IMR-90 (cell line): ENCODE measurements at regions not wholly inside any gene's neighbourhood (a gene's known extent, or its start where the extent isn't known, plus 50 kb on each side); places are given as distances from the start of the nearest gene placed in this dataset.

ENCODE experiments used
- ATAC-seq: fragments of 200-7000 bp; cut with Tn5 transposase; 2 replicates; pipeline ENCODE4 v1.9.1; 2020; ENCODE audit warnings: low read depth, mild to moderate bottlenecking, moderate library complexity
- BruUV-seq: library from RNA; stranded (reverse); fragments of 400-500 nt; replicated peaks from 2 replicates; lab custom pipeline; 2021; lab: Mats Ljungman, UMichigan
- CTCF ChIA-PET: fragments of 300-600 bp; formaldehyde crosslinking; extraction: SDS; loops from one replicate; lab custom pipeline; 2021; ENCODE audit warnings: antibody characterized with exemption; lab: Yijun Ruan, JAX
- POLR2A ChIA-PET: fragments of 300-600 bp; sonication (Branson Sonifier 250); formaldehyde crosslinking; loops from one replicate; lab custom pipeline; 2022; ENCODE audit warnings: antibody characterized with exemption; ENCODE audit not compliant: unreplicated experiment; lab: Charles Lee
- DNase-seq: peaks from one replicate; pipeline ENCODE4 v3.0.0; 2013
- H2AFZ ChIP-seq: replicated peaks from 2 replicates; pipeline ENCODE3; 2013; ENCODE audit warnings: low read length, mild to moderate bottlenecking; ENCODE audit not compliant: poor library complexity
- H2AK5ac ChIP-seq: 2 replicates; pipeline ENCODE4 v1.6.1; 2013; ENCODE audit warnings: low read depth, low read length, inconsistent platforms
- H2AK9ac ChIP-seq: replicated peaks from 2 replicates; pipeline ENCODE3; 2013; ENCODE audit warnings: mild to moderate bottlenecking, low read depth, low read length, moderate library complexity; ENCODE audit not compliant: poor library complexity
- H2BK120ac ChIP-seq: 2 replicates; pipeline ENCODE4 v1.6.1; 2013; ENCODE audit warnings: low read depth, low read length, inconsistent platforms
- H2BK15ac ChIP-seq: 3 replicates; pipeline ENCODE4 v1.6.1; 2013; ENCODE audit warnings: low read depth, low read length, inconsistent platforms
- H2BK20ac ChIP-seq: 2 replicates; pipeline ENCODE4 v1.6.1; 2013; ENCODE audit warnings: low read depth, mild to moderate bottlenecking, inconsistent platforms, low read length, moderate library complexity
- H2BK5ac ChIP-seq: 2 replicates; pipeline ENCODE4 v1.6.1; 2013; ENCODE audit warnings: mild to moderate bottlenecking, low read depth, low read length, inconsistent platforms; ENCODE audit not compliant: poor library complexity, severe bottlenecking
- H3K14ac ChIP-seq: replicated peaks from 2 replicates; pipeline ENCODE4 v1.6.1; 2013; ENCODE audit warnings: low read depth, low read length, inconsistent platforms
- H3K18ac ChIP-seq: 2 replicates; pipeline ENCODE4 v1.6.1; 2013; ENCODE audit warnings: low read depth, low read length, control low read depth
- H3K23ac ChIP-seq: 2 replicates; pipeline ENCODE4 v1.6.1; 2013; ENCODE audit warnings: low read depth, low read length, inconsistent platforms
- H3K27ac ChIP-seq: 2 replicates; pipeline ENCODE4 v1.5.1; 2013; ENCODE audit warnings: mild to moderate bottlenecking, control low read depth, low read length; ENCODE audit not compliant: insufficient read depth
- H3K27me3 ChIP-seq: 2 replicates; pipeline ENCODE4 v1.6.1; 2013; ENCODE audit warnings: low read length; ENCODE audit not compliant: control insufficient read depth, insufficient read depth
- H3K36me3 ChIP-seq: 2 replicates; pipeline ENCODE4 v1.6.1; 2013; ENCODE audit warnings: low read length, mixed read lengths; ENCODE audit not compliant: control insufficient read depth, insufficient read depth
- H3K4ac ChIP-seq: 2 replicates; pipeline ENCODE4 v1.6.1; 2013; ENCODE audit warnings: low read depth, low read length, inconsistent platforms
- H3K4me1 ChIP-seq: 2 replicates; pipeline ENCODE4 v1.6.1; 2013; ENCODE audit warnings: low read length, mixed read lengths; ENCODE audit not compliant: control insufficient read depth, insufficient read depth
- H3K4me2 ChIP-seq: 2 replicates; pipeline ENCODE4 v1.6.1; 2013; ENCODE audit warnings: low read depth, mild to moderate bottlenecking, control low read depth, low read length, moderate library complexity
- H3K4me3 ChIP-seq: 2 replicates; pipeline ENCODE4 v1.5.1; 2013; ENCODE audit warnings: low read depth, mild to moderate bottlenecking, control low read depth, low read length, moderate library complexity; ENCODE audit not compliant: insufficient read depth
- H3K56ac ChIP-seq: 2 replicates; pipeline ENCODE4 v1.6.1; 2013; ENCODE audit warnings: low read length, inconsistent platforms; ENCODE audit not compliant: insufficient read depth; ENCODE audit errors: extremely low read depth
- H3K79me1 ChIP-seq, 2 experiments: 2 replicates each; pipeline ENCODE4 v1.6.1; 2013; ENCODE audit warnings: low read length in 2 of 2, inconsistent platforms in 1 of 2, low read depth in 1 of 2
- H3K9ac ChIP-seq: 2 replicates; pipeline ENCODE4 v1.6.1; 2013; ENCODE audit warnings: low read depth, low read length, control low read depth
- H3K9me1 ChIP-seq: 2 replicates; pipeline ENCODE4 v1.6.1; 2013; ENCODE audit warnings: low read length, inconsistent platforms; ENCODE audit not compliant: insufficient read depth
- H3K9me3 ChIP-seq: 2 replicates; pipeline ENCODE4 v1.6.1; 2013; ENCODE audit warnings: low read length; ENCODE audit not compliant: control insufficient read depth, insufficient read depth
- H4K20me1 ChIP-seq: 2 replicates; pipeline ENCODE4 v1.6.1; 2013; ENCODE audit warnings: low read length, inconsistent platforms; ENCODE audit not compliant: insufficient read depth
- H4K5ac ChIP-seq: 2 replicates; pipeline ENCODE4 v1.6.1; 2013; ENCODE audit warnings: mild to moderate bottlenecking, low read depth, low read length, control low read depth
- H4K8ac ChIP-seq, 2 experiments: 2 replicates each; pipeline ENCODE4 v1.6.1; 2013; ENCODE audit warnings: low read depth in 2 of 2, low read length in 2 of 2, control low read depth in 1 of 2, inconsistent platforms in 1 of 2
- H4K91ac ChIP-seq: 2 replicates; pipeline ENCODE4 v1.6.1; 2013; ENCODE audit warnings: low read depth, low read length, inconsistent platforms; ENCODE audit not compliant: insufficient read depth
- BHLHE40 ChIP-seq: fragments of 150-350 bp; IDR thresholded peaks from 2 replicates; pipeline ENCODE4 v1.6.1; 2016; ENCODE audit warnings: mild to moderate bottlenecking, low read depth, low read length
- CEBPB ChIP-seq: IDR thresholded peaks from 2 replicates; pipeline ENCODE4 v1.6.1; 2012; ENCODE audit warnings: low read depth, low read length, improper control_type of control experiment
- CHD1 ChIP-seq: IDR thresholded peaks from 2 replicates; pipeline ENCODE4 v1.6.1; 2012; ENCODE audit warnings: low read depth, low read length, improper control_type of control experiment
- CTCF ChIP-seq: conservative IDR thresholded peaks from 2 replicates; pipeline ENCODE4 v1.5.1; 2012; ENCODE audit warnings: mild to moderate bottlenecking, low read depth, low read length, improper control_type of control experiment
- FOS ChIP-seq: fragments of 150-350 bp; IDR thresholded peaks from 2 replicates; pipeline ENCODE4 v1.6.1; 2016; ENCODE audit warnings: low read depth, low read length
- MAFK ChIP-seq: IDR thresholded peaks from 2 replicates; pipeline ENCODE4 v1.6.1; 2012; ENCODE audit warnings: low read depth, low read length, improper control_type of control experiment
- MAZ ChIP-seq: IDR thresholded peaks from 2 replicates; pipeline ENCODE4 v1.6.1; 2012; ENCODE audit warnings: low read depth, mild to moderate bottlenecking, low read length, improper control_type of control experiment, moderate library complexity, borderline replicate concordance
- MXI1 ChIP-seq: IDR thresholded peaks from 2 replicates; pipeline ENCODE4 v1.6.1; 2012; ENCODE audit warnings: low read depth, mild to moderate bottlenecking, low read length, moderate library complexity, borderline replicate concordance
- NFE2L2 ChIP-seq: fragments of 150-350 bp; IDR thresholded peaks from 2 replicates; pipeline ENCODE4 v1.6.1; 2016; ENCODE audit warnings: low read depth, mild to moderate bottlenecking, low read length
- POLR2A ChIP-seq: IDR thresholded peaks from 2 replicates; pipeline ENCODE4 v1.6.1; 2012; ENCODE audit warnings: mild to moderate bottlenecking, low read depth, low read length
- RAD21 ChIP-seq: IDR thresholded peaks from 2 replicates; pipeline ENCODE4 v1.6.1; 2012; ENCODE audit warnings: low read length, improper control_type of control experiment
- RCOR1 ChIP-seq: IDR thresholded peaks from 2 replicates; pipeline ENCODE4 v1.6.1; 2012; ENCODE audit warnings: mild to moderate bottlenecking, low read length, improper control_type of control experiment; ENCODE audit not compliant: insufficient replicate concordance
- SMC3 ChIP-seq: fragments of 150-350 bp; IDR thresholded peaks from 2 replicates; pipeline ENCODE4 v1.6.1; 2016; ENCODE audit warnings: low read depth, mild to moderate bottlenecking, antibody characterized with exemption, low read length, moderate library complexity
- USF2 ChIP-seq: fragments of 150-350 bp; IDR thresholded peaks from 2 replicates; pipeline ENCODE4 v1.6.1; 2017; ENCODE audit warnings: mild to moderate bottlenecking, antibody characterized with exemption, low read length, low read depth
- WGBS, 2 experiments: methylation state at CpG; one replicate each; pipeline versions ENCODE4 v1.1.5 to v1.1.7; 2013; ENCODE audit warnings: missing lambda C conversion rate in 2 of 2; ENCODE audit not compliant: insufficient read length in 1 of 2; ENCODE audit errors: extremely low coverage in 2 of 2; 5-methylcytosine and 5-hydroxymethylcytosine counted together
- dilution Hi-C: fragments of 300-500 bp; cut with HindIII; formaldehyde crosslinking; loops from one replicate; pipeline ENCODE4 v1.14.3; 2018; ENCODE audit warnings: low sequenced_read_pairs; ENCODE audit not compliant: unreplicated experiment
- in situ Hi-C: fragments of 300-500 bp; cut with MboI; formaldehyde crosslinking; loops from 3 replicates; pipeline ENCODE4 v1.14.3; 2019; ENCODE audit warnings: low sequenced_read_pairs, inconsistent platforms, mixed read lengths
- intact Hi-C: fragments of 100-400 bp; cut with micrococcal nuclease; formaldehyde crosslinking; loops from 2 replicates; pipeline ENCODE4 v1.10.0; 2022
- TF ChIP-seq, protein P1 (sequence below): fragments of 150-350 bp; IDR thresholded peaks from 2 replicates; pipeline ENCODE4 v1.6.1; 2016; ENCODE audit warnings: low read depth, mild to moderate bottlenecking, low read length, moderate library complexity, borderline replicate concordance

DNA sequence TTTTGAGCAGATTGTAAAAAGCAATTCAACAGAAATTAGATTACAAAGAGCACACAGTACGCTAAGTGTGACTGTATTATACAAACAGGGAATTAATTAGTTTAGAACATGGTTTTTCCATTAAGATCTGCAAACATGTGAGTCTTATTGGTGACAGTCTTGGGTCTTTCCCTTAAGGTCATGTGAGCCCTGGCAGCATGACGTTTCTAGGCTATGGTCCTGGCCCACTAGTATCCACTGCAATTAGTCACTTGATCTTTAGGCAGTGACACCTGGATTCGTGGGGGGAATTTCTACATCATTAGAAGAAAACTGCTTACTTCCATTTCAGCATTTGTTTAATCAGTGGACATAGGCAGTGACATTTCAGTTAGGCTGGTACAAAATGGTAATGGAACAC is 360.2 kb upstream of the NR2F2 start:
- H3K36me3 ChIP-seq: no peaks in the 10 kb centered on the region
- no peak overlapping the region for H3K9ac ChIP-seq
- no peak overlapping the region for H3K14ac ChIP-seq
- H3K27me3 ChIP-seq: no peaks in the 10 kb centered on the region
- H2AFZ ChIP-seq: no peak overlapping the region
- H3K9me1 ChIP-seq: no peaks in the 10 kb centered on the region
- intact Hi-C loops: loop anchor here (5.0 kb wide), 1 partner anchor 357 kb away; no protein-coding TSS in a partner anchor
- ATAC-seq: no peak
- no peak overlapping the region for H2AK9ac ChIP-seq
- H4K91ac ChIP-seq: no peak overlapping the region
- no peak overlapping the region for H3K4me3 ChIP-seq
- CTCF ChIA-PET: no interaction called here
- no peak overlapping the region for H3K4me2 ChIP-seq
- POLR2A ChIA-PET: interaction anchor here (0.6 kb wide), 1 partner anchor 326 kb away, joined by 7 read pairs; no protein-coding TSS in a partner anchor
- TF ChIP-seq CHD1 (no peak), MAFK (no peak), MXI1 (no peak), RCOR1 (no peak), FOS (no peak), MAZ (no peak), USF2 (no peak), CEBPB (no peak), POLR2A (no peak), SMC3 (no peak), BHLHE40 (no peak), CTCF (no peak), RAD21 (no peak), NFE2L2 (no peak)
- TF ChIP-seq, protein P1, sequence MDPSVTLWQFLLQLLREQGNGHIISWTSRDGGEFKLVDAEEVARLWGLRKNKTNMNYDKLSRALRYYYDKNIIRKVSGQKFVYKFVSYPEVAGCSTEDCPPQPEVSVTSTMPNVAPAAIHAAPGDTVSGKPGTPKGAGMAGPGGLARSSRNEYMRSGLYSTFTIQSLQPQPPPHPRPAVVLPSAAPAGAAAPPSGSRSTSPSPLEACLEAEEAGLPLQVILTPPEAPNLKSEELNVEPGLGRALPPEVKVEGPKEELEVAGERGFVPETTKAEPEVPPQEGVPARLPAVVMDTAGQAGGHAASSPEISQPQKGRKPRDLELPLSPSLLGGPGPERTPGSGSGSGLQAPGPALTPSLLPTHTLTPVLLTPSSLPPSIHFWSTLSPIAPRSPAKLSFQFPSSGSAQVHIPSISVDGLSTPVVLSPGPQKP: no peak
- H3K79me1 ChIP-seq: no peaks in the 10 kb centered on the region
- H2BK15ac ChIP-seq: no peak overlapping the region
- no peaks in the 10 kb centered on the region for H3K9me3 ChIP-seq
- H2BK20ac ChIP-seq: no peak overlapping the region
- no peak overlapping the region for H4K8ac ChIP-seq
- BruUV-seq: no TSS peak
- DNase-seq: no peak
- H4K5ac ChIP-seq: no peak overlapping the region
- no peak overlapping the region for H3K27ac ChIP-seq
- no peak overlapping the region for H2BK5ac ChIP-seq
- H3K56ac ChIP-seq: no peak overlapping the region
- in situ Hi-C loops: no loop called here
- no peak overlapping the region for H2BK120ac ChIP-seq
- H3K18ac ChIP-seq: no peak overlapping the region
- no peak overlapping the region for H2AK5ac ChIP-seq
- H3K4ac ChIP-seq: no peak overlapping the region
- no peak overlapping the region for H3K23ac ChIP-seq
- no peaks in the 10 kb centered on the region for H4K20me1 ChIP-seq
- dilution Hi-C loops: no loop called here
- no CpG with 5 or more reads among the region's 3 CpGs for WGBS, 2 experiments
- H3K4me1 ChIP-seq: peaks cover 4% of the 10 kb centered on the region
